K562 (cell line): ENCODE measurements at regions not wholly inside any gene's neighbourhood (a gene's known extent, or its start where the extent isn't known, plus 50 kb on each side); places are given as distances from the start of the nearest gene placed in this dataset.

Experiments
- GATA2 ChIP-seq: sonication (generic); formaldehyde crosslinking; IDR thresholded peaks from 2 replicates; pipeline ENCODE4 v1.4.0; 2020; ENCODE audit warnings: mild to moderate bottlenecking, missing genetic modification reagents
- KLF13 ChIP-seq: fragments of 450-650 bp; IDR thresholded peaks from 2 replicates; pipeline ENCODE4 v1.6.1; 2016; ENCODE audit warnings: missing genetic modification characterization, low read depth, mild to moderate bottlenecking, missing compliant biosample characterization, moderate library complexity, borderline replicate concordance
- MAFF ChIP-seq: IDR thresholded peaks from 2 replicates; pipeline ENCODE4 v1.6.1; 2012; ENCODE audit warnings: low read length, improper control_type of control experiment
- MTF1 ChIP-seq: fragments of 250-450 bp; sonication (Bioruptor Pico); IDR thresholded peaks from 2 replicates; pipeline ENCODE4 v1.9.0; 2021; ENCODE audit warnings: moderate library complexity, mild to moderate bottlenecking, inconsistent platforms, borderline replicate concordance
- MXD1 ChIP-seq: fragments of 250-450 bp; sonication (Bioruptor Pico); IDR thresholded peaks from 2 replicates; pipeline ENCODE4 v1.8.0; 2021; ENCODE audit warnings: borderline replicate concordance, mild to moderate bottlenecking, moderate library complexity; ENCODE audit not compliant: poor library complexity, severe bottlenecking
- POLR2AphosphoS2 ChIP-seq: IDR thresholded peaks from 2 replicates; pipeline ENCODE4 v1.6.1; 2012; ENCODE audit warnings: low read length, improper control_type of control experiment
- PTRF ChIP-seq: fragments of 450-650 bp; IDR thresholded peaks from 2 replicates; pipeline ENCODE4 v1.6.1; 2016; ENCODE audit warnings: mild to moderate bottlenecking, missing genetic modification characterization, missing compliant biosample characterization
- SAFB2 ChIP-seq: fragments of 200-400 bp; formaldehyde crosslinking; IDR thresholded peaks from 2 replicates; pipeline ENCODE4 v1.6.1; 2018; ENCODE audit warnings: borderline replicate concordance, low read length, low read depth, moderate library complexity; ENCODE audit not compliant: severe bottlenecking
- SAP30 ChIP-seq: fragments of 200-600 bp; sonication (generic); IDR thresholded peaks from 2 replicates; pipeline ENCODE4 v1.6.1; 2012; ENCODE audit warnings: borderline replicate concordance, low read depth, mild to moderate bottlenecking, moderate library complexity, low read length, control low read depth, inconsistent platforms; ENCODE audit not compliant: insufficient read depth, poor library complexity, severe bottlenecking
- SIN3A ChIP-seq, 2 experiments: fragments of 150-350 bp in 1 of 2; IDR thresholded peaks; 2 replicates each; pipeline ENCODE4 v1.6.1; 2011 to 2016; ENCODE audit warnings: borderline replicate concordance in 2 of 2, low read depth in 2 of 2, low read length in 2 of 2, mild to moderate bottlenecking in 2 of 2, moderate library complexity in 2 of 2; ENCODE audit not compliant: control insufficient read depth in 1 of 2
- SMAD1 ChIP-seq: fragments of 150-350 bp; IDR thresholded peaks from 2 replicates; pipeline ENCODE4 v1.6.1; 2014; ENCODE audit warnings: low read length, low read depth; ENCODE audit not compliant: partially characterized antibody
- TRIM28 ChIP-seq: fragments of 450-650 bp; IDR thresholded peaks from 2 replicates; pipeline ENCODE4 v1.6.1; 2017
- U2AF1 ChIP-seq: fragments of 200-400 bp; formaldehyde crosslinking; optimal IDR thresholded peaks from 2 replicates; pipeline ENCODE3; 2017; ENCODE audit warnings: mild to moderate bottlenecking, low read depth, low read length, moderate library complexity
- ZNF263 ChIP-seq: sonication (generic); formaldehyde crosslinking; IDR thresholded peaks from 2 replicates; pipeline ENCODE4 v1.8.0; 2022; ENCODE audit warnings: mild to moderate bottlenecking, missing genetic modification reagents, borderline replicate concordance
- ZNF507 ChIP-seq: conservative IDR thresholded peaks from 2 replicates; pipeline ENCODE4 v1.6.1; 2017; ENCODE audit warnings: missing genetic modification characterization, missing compliant biosample characterization
- TF ChIP-seq, protein P1 (sequence below): sonication (generic); formaldehyde crosslinking; IDR thresholded peaks from 2 replicates; pipeline ENCODE4 v1.8.0; 2022; ENCODE audit warnings: missing genetic modification reagents, mild to moderate bottlenecking, borderline replicate concordance
- TF ChIP-seq, protein P2 (sequence below): fragments of 450-650 bp; IDR thresholded peaks from 2 replicates; pipeline ENCODE4 v1.6.1; 2016; ENCODE audit warnings: low read depth

DNA sequence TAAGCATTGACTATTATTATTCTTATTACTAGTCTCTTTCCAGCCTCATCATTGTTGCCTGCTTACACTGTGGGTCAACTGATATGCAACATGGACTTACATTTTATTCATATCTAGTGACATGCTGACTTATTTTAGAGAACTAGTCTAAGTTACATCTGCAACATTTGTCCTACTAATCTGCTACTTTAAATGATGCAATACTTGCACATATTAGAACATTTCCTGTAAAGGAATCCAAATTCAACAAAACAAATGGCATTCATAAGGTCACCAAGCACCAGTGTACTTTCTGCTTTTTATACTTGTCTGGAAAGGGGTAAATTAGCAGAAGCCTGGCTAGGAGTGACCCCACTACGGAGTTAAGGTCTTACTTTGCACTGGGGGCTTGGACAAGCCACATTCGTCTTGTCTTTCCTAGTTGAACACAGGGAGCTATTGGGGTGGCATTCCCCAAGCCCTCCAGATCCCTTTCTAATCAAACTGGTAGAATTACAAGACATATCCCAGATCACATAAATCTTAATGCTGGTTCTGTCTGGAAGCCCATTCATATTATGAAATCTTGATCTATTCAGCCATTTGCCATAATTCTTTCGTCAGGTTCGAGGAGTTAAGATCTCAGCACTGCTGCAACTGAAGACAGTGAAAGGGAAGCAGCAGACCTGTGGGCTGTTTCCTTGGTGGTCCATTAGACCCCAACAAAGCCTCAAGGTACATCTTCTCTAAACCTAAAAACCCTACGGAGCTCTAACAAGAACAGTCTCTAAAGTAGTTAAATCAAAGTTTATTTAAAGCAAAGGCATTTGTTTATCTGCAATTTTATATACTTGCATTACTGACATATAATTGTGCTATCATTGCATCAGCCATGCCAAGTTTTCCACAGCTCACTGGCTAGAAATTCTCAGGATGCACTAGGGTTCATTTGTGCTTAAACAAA lies 49.9 kb upstream of the RTN4 start (continued):
- no peak for TF ChIP-seq SIN3A (IDR thresholded peaks at IDR 0.05; ENCODE audit: borderline replicate concordance in 2 of 2, control insufficient read depth in 1 of 2, low read depth in 2 of 2, low read length in 2 of 2)
- no peak for TF ChIP-seq SAFB2
- no peak for TF ChIP-seq ZNF263 (CRISPR knock-in tag)
- TF ChIP-seq ZNF507, result no peak
- TF ChIP-seq, protein P1, sequence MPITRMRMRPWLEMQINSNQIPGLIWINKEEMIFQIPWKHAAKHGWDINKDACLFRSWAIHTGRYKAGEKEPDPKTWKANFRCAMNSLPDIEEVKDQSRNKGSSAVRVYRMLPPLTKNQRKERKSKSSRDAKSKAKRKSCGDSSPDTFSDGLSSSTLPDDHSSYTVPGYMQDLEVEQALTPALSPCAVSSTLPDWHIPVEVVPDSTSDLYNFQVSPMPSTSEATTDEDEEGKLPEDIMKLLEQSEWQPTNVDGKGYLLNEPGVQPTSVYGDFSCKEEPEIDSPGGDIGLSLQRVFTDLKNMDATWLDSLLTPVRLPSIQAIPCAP (CRISPR knock-in tag), result no peak
- no peak for TF ChIP-seq MAFF
- TF ChIP-seq TRIM28, result no peak
- no peak for TF ChIP-seq GATA2 (CRISPR knock-in tag)
- TF ChIP-seq POLR2AphosphoS2, result no peak
- no peak for TF ChIP-seq KLF13 (tag)
- no peak; the same call in 1 of the 2 replicates for TF ChIP-seq PTRF (tag)
- no peak for TF ChIP-seq U2AF1
- no peak for TF ChIP-seq SAP30
- TF ChIP-seq, protein P2, sequence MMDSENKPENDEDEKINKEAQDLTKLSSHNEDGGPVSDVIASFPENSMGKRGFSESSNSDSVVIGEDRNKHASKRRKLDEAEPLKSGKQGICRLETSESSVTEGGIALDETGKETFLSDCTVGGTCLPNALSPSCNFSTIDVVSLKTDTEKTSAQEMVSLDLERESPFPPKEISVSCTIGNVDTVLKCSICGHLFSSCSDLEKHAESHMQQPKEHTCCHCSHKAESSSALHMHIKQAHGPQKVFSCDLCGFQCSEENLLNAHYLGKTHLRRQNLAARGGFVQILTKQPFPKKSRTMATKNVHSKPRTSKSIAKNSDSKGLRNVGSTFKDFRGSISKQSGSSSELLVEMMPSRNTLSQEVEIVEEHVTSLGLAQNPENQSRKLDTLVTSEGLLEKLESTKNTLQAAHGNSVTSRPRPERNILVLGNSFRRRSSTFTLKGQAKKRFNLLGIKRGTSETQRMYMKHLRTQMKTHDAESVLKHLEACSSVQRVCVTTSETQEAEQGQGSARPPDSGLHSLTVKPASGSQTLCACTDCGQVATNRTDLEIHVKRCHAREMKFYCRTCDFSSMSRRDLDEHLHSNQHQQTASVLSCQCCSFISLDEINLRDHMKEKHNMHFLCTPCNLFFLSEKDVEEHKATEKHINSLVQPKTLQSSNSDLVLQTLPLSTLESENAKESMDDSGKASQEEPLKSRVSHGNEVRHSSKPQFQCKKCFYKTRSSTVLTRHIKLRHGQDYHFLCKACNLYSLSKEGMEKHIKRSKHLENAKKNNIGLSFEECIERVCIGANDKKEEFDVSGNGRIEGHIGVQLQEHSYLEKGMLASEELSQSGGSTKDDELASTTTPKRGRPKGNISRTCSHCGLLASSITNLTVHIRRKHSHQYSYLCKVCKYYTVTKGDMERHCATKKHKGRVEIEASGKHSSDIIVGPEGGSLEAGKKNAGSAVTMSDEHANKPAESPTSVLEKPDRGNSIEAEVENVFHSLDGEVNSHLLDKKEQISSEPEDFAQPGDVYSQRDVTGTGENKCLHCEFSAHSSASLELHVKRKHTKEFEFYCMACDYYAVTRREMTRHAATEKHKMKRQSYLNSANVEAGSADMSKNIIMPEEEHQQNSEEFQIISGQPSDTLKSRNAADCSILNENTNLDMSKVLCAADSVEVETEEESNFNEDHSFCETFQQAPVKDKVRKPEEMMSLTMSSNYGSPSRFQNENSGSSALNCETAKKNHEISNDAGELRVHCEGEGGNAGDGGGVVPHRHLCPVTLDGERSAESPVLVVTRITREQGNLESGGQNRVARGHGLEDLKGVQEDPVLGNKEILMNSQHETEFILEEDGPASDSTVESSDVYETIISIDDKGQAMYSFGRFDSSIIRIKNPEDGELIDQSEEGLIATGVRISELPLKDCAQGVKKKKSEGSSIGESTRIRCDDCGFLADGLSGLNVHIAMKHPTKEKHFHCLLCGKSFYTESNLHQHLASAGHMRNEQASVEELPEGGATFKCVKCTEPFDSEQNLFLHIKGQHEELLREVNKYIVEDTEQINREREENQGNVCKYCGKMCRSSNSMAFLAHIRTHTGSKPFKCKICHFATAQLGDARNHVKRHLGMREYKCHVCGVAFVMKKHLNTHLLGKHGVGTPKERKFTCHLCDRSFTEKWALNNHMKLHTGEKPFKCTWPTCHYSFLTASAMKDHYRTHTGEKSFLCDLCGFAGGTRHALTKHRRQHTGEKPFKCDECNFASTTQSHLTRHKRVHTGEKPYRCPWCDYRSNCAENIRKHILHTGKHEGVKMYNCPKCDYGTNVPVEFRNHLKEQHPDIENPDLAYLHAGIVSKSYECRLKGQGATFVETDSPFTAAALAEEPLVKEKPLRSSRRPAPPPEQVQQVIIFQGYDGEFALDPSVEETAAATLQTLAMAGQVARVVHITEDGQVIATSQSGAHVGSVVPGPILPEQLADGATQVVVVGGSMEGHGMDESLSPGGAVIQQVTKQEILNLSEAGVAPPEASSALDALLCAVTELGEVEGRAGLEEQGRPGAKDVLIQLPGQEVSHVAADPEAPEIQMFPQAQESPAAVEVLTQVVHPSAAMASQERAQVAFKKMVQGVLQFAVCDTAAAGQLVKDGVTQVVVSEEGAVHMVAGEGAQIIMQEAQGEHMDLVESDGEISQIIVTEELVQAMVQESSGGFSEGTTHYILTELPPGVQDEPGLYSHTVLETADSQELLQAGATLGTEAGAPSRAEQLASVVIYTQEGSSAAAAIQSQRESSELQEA, result no peak
- peak; percentile 48; the same call in 1 of the 2 replicates for TF ChIP-seq MTF1 (CRISPR knock-in tag)
- no peak for TF ChIP-seq SMAD1
- no peak for TF ChIP-seq MXD1 (CRISPR knock-in tag)
